Renal cortex interstitium (tissue), 11 donors: ENCODE measurements at regions not wholly inside any gene's neighbourhood (a gene's known extent, or its start where the extent isn't known, plus 50 kb on each side); places are given as distances from the start of the nearest gene placed in this dataset.
"Not testable (repeated sequence)": the region's sequence is repeated elsewhere in the genome, so short reads cannot be mapped to it uniquely, and the experiment has no call there.

Experiments
- DNase-seq, 11 donors: peaks; one replicate each; pipeline ENCODE4 v3.0.0-alpha.2; 2013; ENCODE audit warnings: low read depth in 9 of 11, low spot score in 4 of 11; ENCODE audit errors: extremely low read depth in 1 of 11

GRCh38 chr5:177664737-177665136 is 64.8 kb downstream of the B4GALT7 start:
- not testable (repeated sequence) for DNase-seq

GRCh38 chr5:177665172-177665571 is 65.2 kb downstream of the B4GALT7 start:
- DNase-seq, result not testable (repeated sequence)

GRCh38 chr5:177665960-177666359 is 66.0 kb downstream of the B4GALT7 start:
- DNase-seq, result not testable (repeated sequence)

- DNase-seq, result not testable (repeated sequence)
Measured at GRCh38 chr5:177671035-177671754, 71.3 kb downstream of the B4GALT7 start.

- peak in 5 of 11 donors; percentile 4 to 38 (median 16) for DNase-seq
Measured at GRCh38 chr5:177671755-177672690, 72.1 kb downstream of the B4GALT7 start.
